ENCODE measurements at regions not wholly inside any gene's neighbourhood (a gene's known extent, or its start where the extent isn't known, plus 50 kb on each side); places are given as distances from the start of the nearest gene placed in this dataset.

DNA sequence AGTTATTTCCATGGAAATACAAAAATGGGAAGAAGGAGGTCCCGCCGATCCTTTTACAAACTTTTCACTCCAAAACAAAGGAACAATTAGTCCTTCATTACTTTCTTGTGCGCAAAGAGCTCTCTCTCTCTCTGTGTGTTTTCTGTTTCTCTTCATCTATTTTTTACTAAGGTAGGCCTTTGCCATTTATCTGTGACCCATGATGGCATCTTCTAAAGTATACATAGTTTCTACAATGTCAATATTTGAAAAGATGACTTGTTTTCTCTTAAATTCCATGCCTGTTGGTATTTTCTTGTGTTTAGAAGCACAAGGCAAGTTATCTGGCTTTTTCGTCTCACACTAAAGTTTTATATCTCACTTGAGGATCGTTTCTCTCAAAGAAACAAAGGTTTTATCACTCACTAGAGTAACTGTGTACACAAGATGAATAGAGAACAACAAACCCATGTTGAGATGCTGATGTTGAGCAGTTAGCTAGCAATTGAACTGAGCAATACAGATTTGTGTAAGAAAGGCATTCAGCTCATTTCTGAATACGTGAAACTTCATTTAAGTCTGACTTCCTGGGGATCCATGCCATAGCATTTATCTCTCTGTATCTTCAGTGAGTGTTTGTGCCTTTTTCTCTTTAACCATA lies 250.3 kb downstream of the GBA3 start:
- H3K27me3 Mint-ChIP-seq (ENCODE audit: low read depth in 2 of 2), result no peaks in the 10 kb centered on the region
- ATAC-seq (no peak), DNase-seq (no peak)
- H3K4me1 Mint-ChIP-seq, result no peaks in the 10 kb centered on the region
- H3K4me3 Mint-ChIP-seq, result no peak overlapping the region
- no peaks in the 10 kb centered on the region for H3K4me1 ChIP-seq (ENCODE audit: control insufficient read depth, insufficient read depth, low read length)
- no peaks in the 10 kb centered on the region for H3K36me3 Mint-ChIP-seq
- H3K9me3 ChIP-seq (ENCODE audit: control insufficient read depth, insufficient read depth, low read length), result no peaks in the 10 kb centered on the region
- no peak overlapping the region for H3K27ac ChIP-seq (ENCODE audit: low read length)
- H3K9me3 Mint-ChIP-seq, result peaks cover 4 to 6% of the 10 kb centered on the region in 2 donors
- H3K27ac Mint-ChIP-seq, result no peak overlapping the region
- WGBS (ENCODE audit: insufficient coverage), result 91% methylated on average over 3 of the region's 6 CpGs
- TF ChIP-seq CTCF (IDR thresholded peaks at IDR 0.05), result no peak
- no peaks in the 10 kb centered on the region for H3K36me3 ChIP-seq (ENCODE audit: control insufficient read depth, insufficient read depth, low read length)
- no peak overlapping the region for H3K4me3 ChIP-seq (ENCODE audit: low read length)
- H3K27me3 ChIP-seq (ENCODE audit: control insufficient read depth, insufficient read depth, low read length), result no peaks in the 10 kb centered on the region
- intact Hi-C loops (cut with micrococcal nuclease), result no loop called here

- intact Hi-C loops (cut with micrococcal nuclease), result no loop called here
- Histone ChIP-seq H3K27me3 (ENCODE audit: control insufficient read depth, insufficient read depth, low read length) (no peaks in the 10 kb centered on the region), H3K27ac (ENCODE audit: low read length) (no peak overlapping the region), H3K4me3 (ENCODE audit: low read length) (no peak overlapping the region), H3K4me1 (ENCODE audit: control insufficient read depth, insufficient read depth, low read length) (no peaks in the 10 kb centered on the region), H3K9me3 (ENCODE audit: control insufficient read depth, insufficient read depth, low read length) (no peaks in the 10 kb centered on the region), H3K36me3 (ENCODE audit: control insufficient read depth, insufficient read depth, low read length) (no peaks in the 10 kb centered on the region)
- Mint-ChIP-seq H3K9me3 (peaks cover 4 to 6% of the 10 kb centered on the region in 2 donors), H3K4me3 (no peak overlapping the region), H3K36me3 (no peaks in the 10 kb centered on the region), H3K27me3 (ENCODE audit: low read depth in 2 of 2) (no peaks in the 10 kb centered on the region), H3K27ac (no peak overlapping the region), H3K4me1 (no peaks in the 10 kb centered on the region)
- DNase-seq (no peak), ATAC-seq (no peak)
- no peak for TF ChIP-seq CTCF (IDR thresholded peaks at IDR 0.05)
- 98% methylated on average over 5 of the region's 5 CpGs for WGBS (ENCODE audit: insufficient coverage)
These were observed 249.1 kb downstream of the GBA3 start for GRCh38 chr4:22941688-22942375.

DNA sequence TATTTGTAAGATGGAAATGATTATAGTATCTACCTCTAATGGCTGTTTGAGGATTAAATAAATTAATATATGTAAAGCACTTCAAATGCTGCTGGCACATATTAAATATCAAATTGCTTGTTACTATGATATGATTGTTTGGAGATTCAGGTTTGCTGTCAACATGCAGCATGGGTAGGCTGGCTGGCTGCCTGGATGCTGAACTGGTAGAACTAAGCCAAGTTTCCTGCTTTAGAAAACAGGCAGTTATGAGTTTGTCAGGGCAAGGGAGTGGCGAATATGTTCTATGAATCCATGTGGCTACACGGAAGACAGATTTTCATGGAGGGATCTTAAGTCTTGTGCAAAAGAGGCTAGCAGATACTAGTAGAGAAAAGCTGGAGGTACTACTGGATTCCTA lies 239.6 kb downstream of the GBA3 start:
- H3K27me3 Mint-ChIP-seq (ENCODE audit: low read depth in 2 of 2), result no peaks in the 10 kb centered on the region
- 81% methylated on average over 2 of the region's 2 CpGs for WGBS (ENCODE audit: insufficient coverage)
- ATAC-seq, result no peak

More for the DNA sequence above, 239.6 kb downstream of the GBA3 start:
- H3K36me3 ChIP-seq (ENCODE audit: control insufficient read depth, insufficient read depth, low read length), result no peaks in the 10 kb centered on the region
- H3K4me1 Mint-ChIP-seq, result no peaks in the 10 kb centered on the region
- peaks cover 3 to 7% of the 10 kb centered on the region in 2 donors for H3K9me3 Mint-ChIP-seq
- no peaks in the 10 kb centered on the region for H3K27me3 ChIP-seq (ENCODE audit: control insufficient read depth, insufficient read depth, low read length)
- no peak for TF ChIP-seq CTCF (IDR thresholded peaks at IDR 0.05)
- H3K9me3 ChIP-seq (ENCODE audit: control insufficient read depth, insufficient read depth, low read length), result no peaks in the 10 kb centered on the region
- no peak overlapping the region for H3K27ac ChIP-seq (ENCODE audit: low read length)
- DNase-seq, result no peak
- no peaks in the 10 kb centered on the region for H3K36me3 Mint-ChIP-seq
- intact Hi-C loops (cut with micrococcal nuclease), result no loop called here
- no peak overlapping the region for H3K27ac Mint-ChIP-seq
- no peaks in the 10 kb centered on the region for H3K4me1 ChIP-seq (ENCODE audit: control insufficient read depth, insufficient read depth, low read length)
- no peak overlapping the region for H3K4me3 Mint-ChIP-seq
- H3K4me3 ChIP-seq (ENCODE audit: low read length), result no peak overlapping the region

Data from natural killer cell (primary cell).